Gastrocnemius medialis (tissue), 4 donors: ENCODE measurements at regions not wholly inside any gene's neighbourhood (a gene's known extent, or its start where the extent isn't known, plus 50 kb on each side); places are given as distances from the start of the nearest gene placed in this dataset.

ENCODE experiments used
- POLR2A ChIP-seq, 2 donors: fragments of 450-650 bp; IDR thresholded peaks; one replicate each; pipeline ENCODE4 v1.6.1; 2017; ENCODE audit warnings: antibody characterized with exemption in 2 of 2, mild to moderate bottlenecking in 2 of 2, moderate library complexity in 2 of 2
- TF ChIP-seq, protein P1 (sequence below), 5 experiments: fragments of 450-650 bp in 3 of 5; fragments of 200-600 bp in 2 of 5; sonication (generic) in 2 of 5; IDR thresholded peaks in 4 of 5; conservative IDR thresholded peaks in 1 of 5; 1 replicate in 4 of 5; 2 replicates in 1 of 5; pipeline ENCODE4 v1.5.1; 2016 to 2019; ENCODE audit warnings: antibody characterized with exemption in 5 of 5, mild to moderate bottlenecking in 3 of 5, moderate library complexity in 3 of 5

DNA sequence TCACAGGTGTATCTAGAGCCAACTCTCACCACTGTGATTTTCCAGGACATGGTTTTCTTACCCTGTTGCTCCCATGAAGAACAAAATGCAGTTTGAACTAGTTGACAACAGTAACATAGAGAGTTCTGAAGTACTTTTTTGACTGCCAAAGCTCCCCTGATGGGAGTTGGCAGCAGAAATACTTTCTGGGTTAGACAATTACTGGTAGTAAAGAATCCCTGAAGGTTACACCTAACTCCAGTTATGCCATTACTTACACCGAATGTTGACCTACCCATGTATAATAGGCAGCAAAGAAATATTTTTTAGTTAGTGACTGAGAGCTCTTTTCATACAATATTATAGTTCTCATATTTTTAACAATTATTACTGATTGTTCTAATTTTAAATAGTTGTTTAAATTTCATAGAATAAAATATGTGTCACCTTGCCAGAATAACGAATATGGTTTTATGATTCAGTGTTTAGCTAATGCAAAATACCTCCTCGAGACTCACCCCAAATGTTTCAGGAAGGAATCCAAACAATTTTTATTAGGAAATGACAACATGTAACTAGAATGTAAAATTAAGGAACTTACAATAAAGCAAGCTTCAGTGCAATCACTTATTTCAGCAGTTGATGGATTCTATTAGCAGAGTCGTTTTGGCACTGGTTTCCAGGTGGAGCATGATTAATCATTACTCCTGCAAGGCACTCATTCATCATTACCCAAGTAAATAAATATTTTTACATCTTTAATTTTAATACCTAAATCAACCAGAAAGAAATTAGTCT lies 237.6 kb downstream of the MRPL39 start:
- TF ChIP-seq POLR2A (IDR thresholded peaks at IDR 0.05) = no peak
- TF ChIP-seq, protein P1, sequence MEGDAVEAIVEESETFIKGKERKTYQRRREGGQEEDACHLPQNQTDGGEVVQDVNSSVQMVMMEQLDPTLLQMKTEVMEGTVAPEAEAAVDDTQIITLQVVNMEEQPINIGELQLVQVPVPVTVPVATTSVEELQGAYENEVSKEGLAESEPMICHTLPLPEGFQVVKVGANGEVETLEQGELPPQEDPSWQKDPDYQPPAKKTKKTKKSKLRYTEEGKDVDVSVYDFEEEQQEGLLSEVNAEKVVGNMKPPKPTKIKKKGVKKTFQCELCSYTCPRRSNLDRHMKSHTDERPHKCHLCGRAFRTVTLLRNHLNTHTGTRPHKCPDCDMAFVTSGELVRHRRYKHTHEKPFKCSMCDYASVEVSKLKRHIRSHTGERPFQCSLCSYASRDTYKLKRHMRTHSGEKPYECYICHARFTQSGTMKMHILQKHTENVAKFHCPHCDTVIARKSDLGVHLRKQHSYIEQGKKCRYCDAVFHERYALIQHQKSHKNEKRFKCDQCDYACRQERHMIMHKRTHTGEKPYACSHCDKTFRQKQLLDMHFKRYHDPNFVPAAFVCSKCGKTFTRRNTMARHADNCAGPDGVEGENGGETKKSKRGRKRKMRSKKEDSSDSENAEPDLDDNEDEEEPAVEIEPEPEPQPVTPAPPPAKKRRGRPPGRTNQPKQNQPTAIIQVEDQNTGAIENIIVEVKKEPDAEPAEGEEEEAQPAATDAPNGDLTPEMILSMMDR (IDR thresholded peaks at IDR 0.05 in 4 of 5, conservative IDR thresholded peaks at IDR 0.05 in 1 of 5) = no peak
